H9 (cell line): ENCODE measurements at regions not wholly inside any gene's neighbourhood (a gene's known extent, or its start where the extent isn't known, plus 50 kb on each side); places are given as distances from the start of the nearest gene placed in this dataset.

Experiments used
- DNase-seq: peaks from one replicate; pipeline ENCODE4 v3.0.0-alpha.2; 2017
- H2AFZ ChIP-seq: one replicate; pipeline ENCODE4 v1.6.1; 2013; ENCODE audit warnings: mild to moderate bottlenecking, low read length, control low read depth, moderate library complexity
- H2AK5ac ChIP-seq: 2 replicates; pipeline ENCODE4 v1.6.1; 2013; ENCODE audit warnings: low read length, control low read depth, mixed read lengths; ENCODE audit not compliant: insufficient read length
- H2BK120ac ChIP-seq: one replicate; pipeline ENCODE4 v1.6.1; 2013; ENCODE audit warnings: low read depth, mild to moderate bottlenecking, low read length, control low read depth, inconsistent platforms; ENCODE audit not compliant: poor library complexity, severe bottlenecking
- H2BK12ac ChIP-seq: 2 replicates; pipeline ENCODE4 v1.6.1; 2013; ENCODE audit warnings: low read length, control low read depth, mixed read lengths, low read depth; ENCODE audit not compliant: insufficient read length
- H2BK15ac ChIP-seq: 2 replicates; pipeline ENCODE4 v1.6.1; 2013; ENCODE audit warnings: low read depth, low read length, control low read depth
- H2BK20ac ChIP-seq: one replicate; pipeline ENCODE4 v1.6.1; 2013; ENCODE audit warnings: low read depth, mild to moderate bottlenecking, low read length, control low read depth, inconsistent platforms; ENCODE audit not compliant: poor library complexity, severe bottlenecking
- H2BK5ac ChIP-seq: 2 replicates; pipeline ENCODE4 v1.6.1; 2013; ENCODE audit warnings: low read length, control low read depth, mixed read lengths; ENCODE audit not compliant: insufficient read length
- H3K14ac ChIP-seq: 2 replicates; pipeline ENCODE4 v1.6.1; 2013; ENCODE audit warnings: low read length, control low read depth; ENCODE audit not compliant: insufficient read depth
- H3K18ac ChIP-seq: 2 replicates; pipeline ENCODE4 v1.6.1; 2013; ENCODE audit warnings: low read depth, mild to moderate bottlenecking, mixed read lengths, low read length, control low read depth; ENCODE audit not compliant: insufficient read length
- H3K23ac ChIP-seq: 2 replicates; pipeline ENCODE4 v1.6.1; 2013; ENCODE audit warnings: low read length, control low read depth, mixed read lengths, low read depth; ENCODE audit not compliant: insufficient read length
- H3K23me2 ChIP-seq: 2 replicates; pipeline ENCODE4 v1.6.1; 2013; ENCODE audit warnings: low read depth, mild to moderate bottlenecking, mixed read lengths, low read length, control low read depth; ENCODE audit not compliant: insufficient read length, poor library complexity, severe bottlenecking
- H3K27ac ChIP-seq: 2 replicates; pipeline ENCODE4 v1.5.1; 2013; ENCODE audit warnings: low read length, control low read depth, mixed read lengths, low read depth; ENCODE audit not compliant: insufficient read length
- H3K27me3 ChIP-seq: 2 replicates; pipeline ENCODE4 v1.6.1; 2013; ENCODE audit warnings: low read length, control low read depth, inconsistent platforms; ENCODE audit not compliant: insufficient read depth
- H3K4ac ChIP-seq: 2 replicates; pipeline ENCODE4 v1.6.1; 2013; ENCODE audit warnings: low read depth, mild to moderate bottlenecking, control low read depth, inconsistent platforms, low read length, moderate library complexity
- H3K4me1 ChIP-seq: 2 replicates; pipeline ENCODE4 v1.6.1; 2013; ENCODE audit warnings: low read length, control low read depth, inconsistent platforms; ENCODE audit not compliant: insufficient read depth
- H3K4me2 ChIP-seq: 2 replicates; pipeline ENCODE4 v1.6.1; 2013; ENCODE audit warnings: low read length, control low read depth, mixed read lengths; ENCODE audit not compliant: insufficient read length, insufficient read depth
- H3K56ac ChIP-seq: 2 replicates; pipeline ENCODE4 v1.6.1; 2013; ENCODE audit warnings: low read depth, mild to moderate bottlenecking, mixed read lengths, low read length, control low read depth; ENCODE audit not compliant: insufficient read length
- H3K79me1 ChIP-seq: 2 replicates; pipeline ENCODE4 v1.6.1; 2013; ENCODE audit warnings: low read depth, mild to moderate bottlenecking, moderate library complexity, low read length, control low read depth, inconsistent platforms; ENCODE audit not compliant: insufficient read depth, poor library complexity, severe bottlenecking
- H3K79me2 ChIP-seq: 2 replicates; pipeline ENCODE4 v1.6.1; 2013; ENCODE audit warnings: low read length, control low read depth, inconsistent platforms; ENCODE audit not compliant: insufficient read depth
- H3K9ac ChIP-seq: 2 replicates; pipeline ENCODE4 v1.6.1; 2013; ENCODE audit warnings: low read length, control low read depth, mixed read lengths; ENCODE audit not compliant: insufficient read length; ENCODE audit errors: extremely low read depth
- H3K9me3 ChIP-seq: one replicate; pipeline ENCODE4 v1.6.1; 2013; ENCODE audit warnings: low read depth, low read length, inconsistent platforms; ENCODE audit not compliant: control insufficient read depth
- H3T11ph ChIP-seq: one replicate; pipeline ENCODE4 v1.6.1; 2013; ENCODE audit warnings: mild to moderate bottlenecking, low read length, control low read depth, inconsistent platforms
- H4K20me1 ChIP-seq: one replicate; pipeline ENCODE4 v1.6.1; 2013; ENCODE audit not compliant: control insufficient read depth, insufficient read length, insufficient read depth
- H4K5ac ChIP-seq: 2 replicates; pipeline ENCODE4 v1.6.1; 2013; ENCODE audit warnings: low read depth, mild to moderate bottlenecking, mixed read lengths, low read length, control low read depth; ENCODE audit not compliant: insufficient read length
- H4K8ac ChIP-seq: replicated peaks from 2 replicates; pipeline ENCODE4 v1.6.1; 2013; ENCODE audit warnings: low read length, control low read depth, mixed read lengths, low read depth; ENCODE audit not compliant: insufficient read length
- H4K91ac ChIP-seq: 2 replicates; pipeline ENCODE4 v1.6.1; 2013; ENCODE audit warnings: low read depth, mild to moderate bottlenecking, moderate library complexity, mixed read lengths, low read length, control low read depth; ENCODE audit not compliant: insufficient read length
- H3K27ac Mint-ChIP-seq, 3 experiments: 2 replicates in 2 of 3; 3 replicates in 1 of 3; pipeline ENCODE4 v1.8.0; 2020 to 2021; ENCODE audit warnings: mixed read lengths in 3 of 3, mild to moderate bottlenecking in 1 of 3, moderate library complexity in 1 of 3
- H3K27me3 Mint-ChIP-seq: 2 replicates; pipeline ENCODE4 v1.8.0; 2021; ENCODE audit warnings: low read depth, mild to moderate bottlenecking, moderate library complexity, mixed read lengths
- H3K36me3 Mint-ChIP-seq, 3 experiments: 2 replicates in 2 of 3; 3 replicates in 1 of 3; pipeline ENCODE4 v1.8.0; 2020 to 2021; ENCODE audit warnings: low read depth in 3 of 3, mixed read lengths in 3 of 3; ENCODE audit not compliant: insufficient read depth in 1 of 3
- H3K4me1 Mint-ChIP-seq, 2 experiments: 2 replicates each; pipeline ENCODE4 v1.8.0; 2020; ENCODE audit warnings: mixed read lengths in 2 of 2
- H3K4me3 Mint-ChIP-seq, 2 experiments: 2 replicates in 1 of 2; 3 replicates in 1 of 2; pipeline ENCODE4 v1.8.0; 2020 to 2021; ENCODE audit warnings: mild to moderate bottlenecking in 2 of 2, mixed read lengths in 2 of 2, moderate library complexity in 1 of 2
- H3K9me3 Mint-ChIP-seq, 2 experiments: 2 replicates in 1 of 2; 3 replicates in 1 of 2; pipeline ENCODE4 v1.8.0; 2020; ENCODE audit warnings: mild to moderate bottlenecking in 2 of 2, mixed read lengths in 2 of 2, moderate library complexity in 1 of 2
- CTCF ChIP-seq: fragments of 200-600 bp; sonication (generic); conservative IDR thresholded peaks from 3 replicates; pipeline ENCODE4 v1.8.0; 2021; ENCODE audit warnings: antibody characterized with exemption, mild to moderate bottlenecking
- WGBS: extraction: QIAGEN DNeasy Blood & Tissue Kit; methylation state at CpG from one replicate; pipeline ENCODE4 v1.1.7; 2013; ENCODE audit warnings: missing lambda C conversion rate, low lambda C conversion rate, mixed read lengths; ENCODE audit not compliant: insufficient read length; ENCODE audit errors: extremely low coverage; 5-methylcytosine and 5-hydroxymethylcytosine counted together

GRCh38 chr18:70985948-70986347 is 697.1 kb downstream of the SOCS6 start:
- Histone ChIP-seq H4K91ac (no peak overlapping the region), H3K23ac (no peak overlapping the region), H3K4me2 (no peak overlapping the region), H3K27me3 (no peaks in the 10 kb centered on the region), H3K9ac (no peak overlapping the region), H2AK5ac (no peak overlapping the region), H3K9me3 (peaks cover 18% of the 10 kb centered on the region), H3K23me2 (no peaks in the 10 kb centered on the region), H4K20me1 (no peaks in the 10 kb centered on the region), H3K27ac (no peak overlapping the region), H3T11ph (no peak overlapping the region), H2BK12ac (no peak overlapping the region), H3K56ac (no peak overlapping the region), H4K8ac (no peak overlapping the region), H3K79me1 (no peaks in the 10 kb centered on the region), H3K18ac (no peak overlapping the region), H3K14ac (no peak overlapping the region), H2BK20ac (no peak overlapping the region), H3K4me1 (no peaks in the 10 kb centered on the region), H2AFZ (no peak overlapping the region), H2BK15ac (no peak overlapping the region), H3K4ac (no peak overlapping the region), H2BK5ac (no peak overlapping the region), H4K5ac (no peak overlapping the region), H3K79me2 (no peaks in the 10 kb centered on the region), H2BK120ac (no peak overlapping the region)
- H3K9me3 Mint-ChIP-seq: peaks cover 33 to 47% of the 10 kb centered on the region in 2 experiments
- WGBS: no CpG with 5 or more reads among the region's 1 CpG
- peaks cover 3% of the 10 kb centered on the region for H3K27me3 Mint-ChIP-seq
- TF ChIP-seq CTCF: no peak
- peaks cover 10 to 30% (median 19%) of the 10 kb centered on the region in 3 experiments for H3K36me3 Mint-ChIP-seq
- no peak for DNase-seq
- H3K27ac Mint-ChIP-seq: no peak overlapping the region
- no peak overlapping the region for H3K4me3 Mint-ChIP-seq
- no peaks in the 10 kb centered on the region for H3K4me1 Mint-ChIP-seq
